BE2C (cell line): ENCODE measurements at regions not wholly inside any gene's neighbourhood (a gene's known extent, or its start where the extent isn't known, plus 50 kb on each side); places are given as distances from the start of the nearest gene placed in this dataset.
"Not testable (repeated sequence)": the region's sequence is repeated elsewhere in the genome, so short reads cannot be mapped to it uniquely, and the experiment has no call there.

Experiments used
- DNase-seq: peaks from one replicate; pipeline ENCODE4 v3.0.0-alpha.2; 2020
- H3K27me3 ChIP-seq: fragments of 250-450 bp; sonication (Bioruptor Pico); 2 replicates; pipeline ENCODE4 v1.5.1; 2020; ENCODE audit warnings: mild to moderate bottlenecking
- H3K36me3 ChIP-seq: fragments of 250-450 bp; sonication (Bioruptor Pico); 2 replicates; pipeline ENCODE4 v1.5.1; 2020; ENCODE audit warnings: mild to moderate bottlenecking
- H3K4me1 ChIP-seq: fragments of 250-450 bp; sonication (Bioruptor Pico); 2 replicates; pipeline ENCODE4 v1.5.1; 2020
- H3K4me3 ChIP-seq: 2 replicates; pipeline ENCODE4 v1.5.1; 2011; ENCODE audit warnings: low read depth, low read length
- H3K9me3 ChIP-seq: fragments of 250-450 bp; sonication (Bioruptor Pico); 2 replicates; pipeline ENCODE4 v1.5.1; 2020
- CTCF ChIP-seq: IDR thresholded peaks from 2 replicates; pipeline ENCODE4 v1.5.1; 2012; ENCODE audit warnings: mild to moderate bottlenecking, low read depth, low read length

- H3K4me3 ChIP-seq = no peak overlapping the region
Observed at GRCh38 chr17:77529328-77529650, 388.5 kb downstream of the SEC14L1 start.

DNA sequence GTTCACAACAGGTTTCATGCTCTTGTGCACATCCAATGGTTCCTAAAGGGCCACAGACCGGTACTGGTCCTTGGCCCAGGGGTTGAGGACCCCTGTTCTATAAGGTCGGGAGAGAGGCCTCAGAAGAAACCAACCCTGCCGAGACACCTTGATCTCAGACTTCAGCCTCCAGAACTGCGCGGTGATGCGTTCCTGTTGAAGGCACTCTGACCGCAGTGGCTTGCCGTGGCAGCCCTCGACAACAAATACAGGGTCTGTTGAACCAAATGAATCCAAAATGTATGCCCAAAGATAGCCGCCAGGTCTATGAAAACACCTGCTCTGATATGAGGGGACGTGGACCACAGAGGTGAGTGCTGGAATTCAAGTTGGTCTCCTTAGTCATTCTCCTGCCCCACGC lies 389.8 kb downstream of the SEC14L1 start:
- Histone ChIP-seq H3K27me3 (no peaks in the 10 kb centered on the region), H3K4me1 (peaks cover 4% of the 10 kb centered on the region), H3K36me3 (no peaks in the 10 kb centered on the region), H3K4me3 (no peak overlapping the region), H3K9me3 (no peaks in the 10 kb centered on the region)
- no peak for DNase-seq
- no peak for TF ChIP-seq CTCF

More at GRCh38 chr17:77529328-77529650, 388.5 kb downstream of the SEC14L1 start:
- Histone ChIP-seq H3K4me1 (no peaks in the 10 kb centered on the region; the same call in 1 of the 2 replicates), H3K36me3 (no peaks in the 10 kb centered on the region), H3K27me3 (no peaks in the 10 kb centered on the region), H3K9me3 (no peaks in the 10 kb centered on the region)
- no peak for TF ChIP-seq CTCF
- DNase-seq = no peak

- no peaks in the 10 kb centered on the region for H3K9me3 ChIP-seq
- no peak overlapping the region for H3K4me3 ChIP-seq
- H3K27me3 ChIP-seq = no peaks in the 10 kb centered on the region
- peaks cover 8% of the 10 kb centered on the region for H3K4me1 ChIP-seq
- H3K36me3 ChIP-seq = no peaks in the 10 kb centered on the region
- no peak for DNase-seq
- TF ChIP-seq CTCF = no peak
Observed at GRCh38 chr17:77531002-77531401, 390.2 kb downstream of the SEC14L1 start.

- DNase-seq = no peak
- no peaks in the 10 kb centered on the region for H3K27me3 ChIP-seq
- no peaks in the 10 kb centered on the region for H3K9me3 ChIP-seq
- no peak for TF ChIP-seq CTCF
- no peaks in the 10 kb centered on the region for H3K36me3 ChIP-seq
- H3K4me1 ChIP-seq = peaks cover 8% of the 10 kb centered on the region
- H3K4me3 ChIP-seq = no peak overlapping the region
Observed at GRCh38 chr17:77531641-77532040, 390.9 kb downstream of the SEC14L1 start.

- not testable (repeated sequence) for DNase-seq, H3K4me3 ChIP-seq, H3K27me3 ChIP-seq, H3K9me3 ChIP-seq, H3K4me1 ChIP-seq, H3K36me3 ChIP-seq
Observed at GRCh38 chr17:77533697-77534096, 392.9 kb downstream of the SEC14L1 start.

DNA sequence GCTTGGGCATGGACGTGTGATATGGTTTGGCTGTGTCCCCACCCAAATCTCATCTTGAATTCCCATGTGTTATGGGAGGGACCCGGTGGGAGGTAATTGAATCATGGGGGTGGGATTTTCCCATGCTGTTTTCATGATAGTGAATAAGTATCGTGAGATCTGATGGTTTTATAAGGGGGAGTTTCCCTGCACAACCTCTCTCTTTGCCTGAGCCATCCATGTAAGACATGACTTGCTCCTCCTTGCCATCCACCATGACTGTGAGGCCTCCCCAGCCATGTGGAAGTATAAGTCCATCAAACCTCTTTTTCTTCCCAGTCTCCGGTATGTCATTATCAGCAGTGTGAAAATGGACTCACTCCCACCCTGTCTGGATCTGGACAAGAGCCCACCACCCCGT lies 393.4 kb downstream of the SEC14L1 start:
- H3K36me3 ChIP-seq = no peaks in the 10 kb centered on the region
- H3K27me3 ChIP-seq = no peaks in the 10 kb centered on the region
- no peak for DNase-seq
- H3K9me3 ChIP-seq = no peaks in the 10 kb centered on the region
- TF ChIP-seq CTCF = no peak
- H3K4me3 ChIP-seq = no peak overlapping the region
- H3K4me1 ChIP-seq = peaks cover 8% of the 10 kb centered on the region

GRCh38 chr17:77535435-77535834 lies 394.7 kb downstream of the SEC14L1 start:
- no peaks in the 10 kb centered on the region for H3K9me3 ChIP-seq
- no peaks in the 10 kb centered on the region for H3K27me3 ChIP-seq
- H3K4me3 ChIP-seq = no peak overlapping the region
- DNase-seq = peak; percentile 51
- no peak for TF ChIP-seq CTCF
- H3K4me1 ChIP-seq = peaks cover 8% of the 10 kb centered on the region
- H3K36me3 ChIP-seq = no peaks in the 10 kb centered on the region
